Prostate gland (tissue), 2 donors: ENCODE measurements at regions not wholly inside any gene's neighbourhood (a gene's known extent, or its start where the extent isn't known, plus 50 kb on each side); places are given as distances from the start of the nearest gene placed in this dataset.

Experiments
- CTCF ChIP-seq, 4 experiments: fragments of 200-600 bp in 2 of 4; fragments of 450-650 bp in 2 of 4; sonication (generic) in 2 of 4; IDR thresholded peaks; 1 replicate in 3 of 4; 2 replicates in 1 of 4; pipeline ENCODE4 v1.5.1; 2016 to 2019; ENCODE audit warnings: antibody characterized with exemption in 4 of 4, mild to moderate bottlenecking in 2 of 4, moderate library complexity in 2 of 4
- POLR2A ChIP-seq: fragments of 450-650 bp; IDR thresholded peaks from one replicate; pipeline ENCODE4 v1.6.1; 2016; ENCODE audit warnings: antibody characterized with exemption, mild to moderate bottlenecking

GRCh38 chr13:44308352-44308751 is 65.3 kb upstream of the SERP2 start:
- TF ChIP-seq CTCF (IDR thresholded peaks at IDR 0.05) (no peak), POLR2A (no peak)
